ENCODE measurements at regions not wholly inside any gene's neighbourhood (a gene's known extent, or its start where the extent isn't known, plus 50 kb on each side); places are given as distances from the start of the nearest gene placed in this dataset.

DNA sequence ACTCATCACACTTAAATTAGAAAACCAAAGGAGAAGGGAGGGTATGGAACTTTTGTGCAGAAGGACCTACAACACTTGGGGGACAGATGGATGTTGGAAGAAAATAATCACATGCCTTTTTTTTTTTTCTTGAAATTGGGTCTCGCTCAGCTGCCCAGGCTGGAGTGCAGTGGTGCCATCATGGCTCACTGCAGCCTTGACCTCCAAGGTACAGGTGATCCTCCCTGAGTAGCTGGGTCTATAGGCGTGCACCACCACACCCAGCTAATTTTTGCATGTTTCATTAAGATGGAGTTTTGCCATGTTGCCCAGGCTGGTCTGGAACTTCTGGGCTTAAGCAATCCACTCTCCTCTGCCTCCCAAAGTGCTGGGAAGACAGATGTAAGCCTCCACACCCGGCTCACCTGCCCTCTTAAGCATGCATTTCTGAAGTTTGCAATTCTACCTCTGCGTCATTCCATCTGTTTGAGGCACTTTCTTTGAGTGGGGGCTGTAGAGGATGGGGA, 370.8 kb upstream of the JARID2 start:
- Histone ChIP-seq H2AFZ (ENCODE audit: low read depth) (no peak overlapping the region), H4K20me1 (ENCODE audit: insufficient read depth) (no peaks in the 10 kb centered on the region), H3F3A (replicated peaks; ENCODE audit: insufficient read depth) (peaks cover 6% of the 10 kb centered on the region), H3K4me1 (ENCODE audit: control insufficient read depth in 1 of 2, insufficient read depth in 2 of 2, low read depth in 1 of 2, low read length in 1 of 2) (peaks cover 0 to 14% of the 10 kb centered on the region in 2 experiments; a peak in 1 of 4 replicates), H3K79me2 (ENCODE audit: insufficient read depth) (no peaks in the 10 kb centered on the region), H3K9me3 (no peaks in the 10 kb centered on the region), H3K27me3 (ENCODE audit: insufficient read depth) (no peaks in the 10 kb centered on the region), H3K36me3 (replicated peaks in 1 of 2; ENCODE audit: control insufficient read depth in 1 of 2, insufficient read depth in 2 of 2, low read length in 1 of 2) (no peaks in the 10 kb centered on the region), H3K9ac (no peak overlapping the region), H3K4me3 (ENCODE audit: low read depth in 2 of 2, low read length in 1 of 2) (no peak overlapping the region), H3K4me2 (no peak overlapping the region), H3K9me2 (no peaks in the 10 kb centered on the region), H3K27ac (ENCODE audit: low read depth in 2 of 2, low read length in 1 of 2) (no peak overlapping the region)
- ChIA-PET POLR2A (no interaction called here), CTCF (no interaction called here)
- no peak for DNase-seq
- WGBS (ENCODE audit: low lambda C conversion rate) = 72% methylated on average over 4 of the region's 4 CpGs
- no peak for TF ChIP-seq RCOR1 (IDR thresholded peaks at IDR 0.05; ENCODE audit: low read length)
- TF ChIP-seq RAD21 (IDR thresholded peaks at IDR 0.05; ENCODE audit: low read length) = no peak
- TF ChIP-seq RXRA (IDR thresholded peaks at IDR 0.05; ENCODE audit: borderline replicate concordance, low read depth) = no peak
- TF ChIP-seq TEAD4 (IDR thresholded peaks at IDR 0.05; ENCODE audit: borderline replicate concordance, insufficient read depth) = no peak
- TF ChIP-seq, protein P1, sequence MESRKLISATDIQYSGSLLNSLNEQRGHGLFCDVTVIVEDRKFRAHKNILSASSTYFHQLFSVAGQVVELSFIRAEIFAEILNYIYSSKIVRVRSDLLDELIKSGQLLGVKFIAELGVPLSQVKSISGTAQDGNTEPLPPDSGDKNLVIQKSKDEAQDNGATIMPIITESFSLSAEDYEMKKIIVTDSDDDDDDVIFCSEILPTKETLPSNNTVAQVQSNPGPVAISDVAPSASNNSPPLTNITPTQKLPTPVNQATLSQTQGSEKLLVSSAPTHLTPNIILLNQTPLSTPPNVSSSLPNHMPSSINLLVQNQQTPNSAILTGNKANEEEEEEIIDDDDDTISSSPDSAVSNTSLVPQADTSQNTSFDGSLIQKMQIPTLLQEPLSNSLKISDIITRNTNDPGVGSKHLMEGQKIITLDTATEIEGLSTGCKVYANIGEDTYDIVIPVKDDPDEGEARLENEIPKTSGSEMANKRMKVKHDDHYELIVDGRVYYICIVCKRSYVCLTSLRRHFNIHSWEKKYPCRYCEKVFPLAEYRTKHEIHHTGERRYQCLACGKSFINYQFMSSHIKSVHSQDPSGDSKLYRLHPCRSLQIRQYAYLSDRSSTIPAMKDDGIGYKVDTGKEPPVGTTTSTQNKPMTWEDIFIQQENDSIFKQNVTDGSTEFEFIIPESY (IDR thresholded peaks at IDR 0.05; ENCODE audit: borderline replicate concordance, low read depth) = no peak
- no peak for TF ChIP-seq TAF1 (IDR thresholded peaks at IDR 0.05; ENCODE audit: borderline replicate concordance, low read depth, low read length)
- no peak for TF ChIP-seq FOXM1 (IDR thresholded peaks at IDR 0.05; ENCODE audit: low read depth)
- TF ChIP-seq, protein P2, sequence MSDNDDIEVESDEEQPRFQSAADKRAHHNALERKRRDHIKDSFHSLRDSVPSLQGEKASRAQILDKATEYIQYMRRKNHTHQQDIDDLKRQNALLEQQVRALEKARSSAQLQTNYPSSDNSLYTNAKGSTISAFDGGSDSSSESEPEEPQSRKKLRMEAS (IDR thresholded peaks at IDR 0.05; ENCODE audit: low read depth) = no peak
- TF ChIP-seq SMC3 (IDR thresholded peaks at IDR 0.05; ENCODE audit: low read depth, low read length) = no peak
- no peak for TF ChIP-seq GATA2 (CRISPR knock-in tag; IDR thresholded peaks at IDR 0.05)
- no peak for TF ChIP-seq MEF2A (IDR thresholded peaks at IDR 0.05; ENCODE audit: borderline replicate concordance, low read depth)
- TF ChIP-seq, protein P3, sequence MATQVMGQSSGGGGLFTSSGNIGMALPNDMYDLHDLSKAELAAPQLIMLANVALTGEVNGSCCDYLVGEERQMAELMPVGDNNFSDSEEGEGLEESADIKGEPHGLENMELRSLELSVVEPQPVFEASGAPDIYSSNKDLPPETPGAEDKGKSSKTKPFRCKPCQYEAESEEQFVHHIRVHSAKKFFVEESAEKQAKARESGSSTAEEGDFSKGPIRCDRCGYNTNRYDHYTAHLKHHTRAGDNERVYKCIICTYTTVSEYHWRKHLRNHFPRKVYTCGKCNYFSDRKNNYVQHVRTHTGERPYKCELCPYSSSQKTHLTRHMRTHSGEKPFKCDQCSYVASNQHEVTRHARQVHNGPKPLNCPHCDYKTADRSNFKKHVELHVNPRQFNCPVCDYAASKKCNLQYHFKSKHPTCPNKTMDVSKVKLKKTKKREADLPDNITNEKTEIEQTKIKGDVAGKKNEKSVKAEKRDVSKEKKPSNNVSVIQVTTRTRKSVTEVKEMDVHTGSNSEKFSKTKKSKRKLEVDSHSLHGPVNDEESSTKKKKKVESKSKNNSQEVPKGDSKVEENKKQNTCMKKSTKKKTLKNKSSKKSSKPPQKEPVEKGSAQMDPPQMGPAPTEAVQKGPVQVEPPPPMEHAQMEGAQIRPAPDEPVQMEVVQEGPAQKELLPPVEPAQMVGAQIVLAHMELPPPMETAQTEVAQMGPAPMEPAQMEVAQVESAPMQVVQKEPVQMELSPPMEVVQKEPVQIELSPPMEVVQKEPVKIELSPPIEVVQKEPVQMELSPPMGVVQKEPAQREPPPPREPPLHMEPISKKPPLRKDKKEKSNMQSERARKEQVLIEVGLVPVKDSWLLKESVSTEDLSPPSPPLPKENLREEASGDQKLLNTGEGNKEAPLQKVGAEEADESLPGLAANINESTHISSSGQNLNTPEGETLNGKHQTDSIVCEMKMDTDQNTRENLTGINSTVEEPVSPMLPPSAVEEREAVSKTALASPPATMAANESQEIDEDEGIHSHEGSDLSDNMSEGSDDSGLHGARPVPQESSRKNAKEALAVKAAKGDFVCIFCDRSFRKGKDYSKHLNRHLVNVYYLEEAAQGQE (IDR thresholded peaks at IDR 0.05; ENCODE audit: low read depth, low read length) = no peak

Data from SK-N-SH (cell line).